WTC11 (cell line): ENCODE measurements at regions not wholly inside any gene's neighbourhood (a gene's known extent, or its start where the extent isn't known, plus 50 kb on each side); places are given as distances from the start of the nearest gene placed in this dataset.
"Not testable (repeated sequence)": the region's sequence is repeated elsewhere in the genome, so short reads cannot be mapped to it uniquely, and the experiment has no call there.

ENCODE experiments used
- AFF4 ChIP-seq: sonication (generic); formaldehyde crosslinking; IDR thresholded peaks from 2 replicates; pipeline ENCODE4 v1.8.1; 2023; ENCODE audit warnings: mild to moderate bottlenecking, missing genetic modification reagents, borderline replicate concordance
- ATF1 ChIP-seq: sonication (generic); formaldehyde crosslinking; IDR thresholded peaks from 2 replicates; pipeline ENCODE4 v1.8.1; 2023; ENCODE audit warnings: mild to moderate bottlenecking, moderate library complexity, missing genetic modification reagents
- CREM ChIP-seq: sonication (generic); formaldehyde crosslinking; IDR thresholded peaks from 2 replicates; pipeline ENCODE4 v1.8.1; 2022; ENCODE audit warnings: mild to moderate bottlenecking, missing genetic modification reagents, moderate library complexity
- ESRRA ChIP-seq: sonication (generic); formaldehyde crosslinking; IDR thresholded peaks from 2 replicates; pipeline ENCODE4 v1.8.1; 2022; ENCODE audit warnings: mild to moderate bottlenecking, missing genetic modification reagents, borderline replicate concordance
- ETV6 ChIP-seq: sonication (generic); formaldehyde crosslinking; IDR thresholded peaks from 2 replicates; pipeline ENCODE4 v1.8.1; 2022; ENCODE audit warnings: mild to moderate bottlenecking, missing genetic modification reagents
- FOXJ3 ChIP-seq: sonication (generic); formaldehyde crosslinking; IDR thresholded peaks from 2 replicates; pipeline ENCODE4 v1.9.0; 2021; ENCODE audit warnings: missing genetic modification reagents, mild to moderate bottlenecking, borderline replicate concordance
- KAT7 ChIP-seq: sonication (generic); formaldehyde crosslinking; IDR thresholded peaks from 2 replicates; pipeline ENCODE4 v1.8.1; 2023; ENCODE audit warnings: missing genetic modification reagents, mild to moderate bottlenecking, borderline replicate concordance
- MLX ChIP-seq: sonication (generic); formaldehyde crosslinking; IDR thresholded peaks from 2 replicates; pipeline ENCODE4 v1.8.1; 2023; ENCODE audit warnings: mild to moderate bottlenecking, missing genetic modification reagents, moderate library complexity
- NFE2L1 ChIP-seq: sonication (generic); formaldehyde crosslinking; IDR thresholded peaks from 2 replicates; pipeline ENCODE4 v1.8.1; 2023; ENCODE audit warnings: missing genetic modification reagents
- NFYB ChIP-seq: sonication (generic); formaldehyde crosslinking; conservative IDR thresholded peaks from 2 replicates; pipeline ENCODE4 v1.8.0; 2022; ENCODE audit warnings: low read depth, missing genetic modification reagents
- PRRX2 ChIP-seq: fragments of 250-450 bp; sonication (Bioruptor Pico); IDR thresholded peaks from 2 replicates; pipeline ENCODE4 v1.8.0; 2021; ENCODE audit warnings: mild to moderate bottlenecking
- ZNF317 ChIP-seq: sonication (generic); formaldehyde crosslinking; IDR thresholded peaks from 2 replicates; pipeline ENCODE4 v1.8.1; 2023; ENCODE audit warnings: low read depth, mild to moderate bottlenecking, moderate library complexity, missing genetic modification reagents, borderline replicate concordance
- TF ChIP-seq, protein P1 (sequence below): fragments of 200-600 bp; IDR thresholded peaks from 2 replicates; pipeline ENCODE4 v1.8.0; 2022; ENCODE audit warnings: antibody characterized with exemption
- TF ChIP-seq, protein P2 (sequence below): sonication (generic); formaldehyde crosslinking; IDR thresholded peaks from 2 replicates; pipeline ENCODE4 v1.8.1; 2023; ENCODE audit warnings: mild to moderate bottlenecking, missing genetic modification reagents, moderate library complexity

DNA sequence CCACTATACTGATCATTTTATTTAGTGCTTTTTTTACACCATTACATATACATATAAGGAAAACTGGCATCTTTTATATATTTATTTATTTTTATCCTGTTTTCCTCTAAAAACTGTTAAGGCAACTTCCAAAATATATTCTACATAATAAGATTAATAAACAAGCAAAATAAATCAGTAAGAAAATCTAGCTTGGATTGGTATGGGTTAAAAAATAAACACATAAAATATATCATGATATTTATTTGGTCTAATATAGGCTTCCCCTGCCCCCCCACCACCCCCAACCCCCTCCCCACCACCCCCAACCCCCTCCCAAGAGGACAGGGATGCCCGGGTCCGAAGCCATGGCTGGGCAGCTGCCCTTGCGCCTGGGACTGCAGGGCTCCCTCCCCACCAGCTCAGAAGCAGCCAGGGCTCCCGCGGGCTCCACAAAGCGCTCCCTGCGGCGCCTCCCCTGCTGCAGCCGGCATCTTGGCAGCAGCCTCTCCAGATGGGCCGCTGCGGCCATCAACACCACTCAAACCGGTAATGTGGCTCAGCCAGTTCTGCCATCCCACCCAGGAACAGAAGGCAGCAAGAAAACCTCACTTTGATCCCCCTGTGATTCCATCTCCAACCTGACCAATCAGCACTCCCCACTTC is 319.3 kb downstream of the SPATA31A6 start:
- not testable (repeated sequence) for TF ChIP-seq PRRX2 (CRISPR knock-in tag); KAT7 (CRISPR knock-in tag); AFF4; ESRRA (CRISPR knock-in tag); FOXJ3 (CRISPR knock-in tag); NFYB (CRISPR knock-in tag); CREM (CRISPR knock-in tag); ZNF317 (CRISPR knock-in tag); ETV6 (CRISPR knock-in tag); MLX (CRISPR knock-in tag); NFE2L1; ATF1 (CRISPR knock-in tag)
- TF ChIP-seq, protein P1, sequence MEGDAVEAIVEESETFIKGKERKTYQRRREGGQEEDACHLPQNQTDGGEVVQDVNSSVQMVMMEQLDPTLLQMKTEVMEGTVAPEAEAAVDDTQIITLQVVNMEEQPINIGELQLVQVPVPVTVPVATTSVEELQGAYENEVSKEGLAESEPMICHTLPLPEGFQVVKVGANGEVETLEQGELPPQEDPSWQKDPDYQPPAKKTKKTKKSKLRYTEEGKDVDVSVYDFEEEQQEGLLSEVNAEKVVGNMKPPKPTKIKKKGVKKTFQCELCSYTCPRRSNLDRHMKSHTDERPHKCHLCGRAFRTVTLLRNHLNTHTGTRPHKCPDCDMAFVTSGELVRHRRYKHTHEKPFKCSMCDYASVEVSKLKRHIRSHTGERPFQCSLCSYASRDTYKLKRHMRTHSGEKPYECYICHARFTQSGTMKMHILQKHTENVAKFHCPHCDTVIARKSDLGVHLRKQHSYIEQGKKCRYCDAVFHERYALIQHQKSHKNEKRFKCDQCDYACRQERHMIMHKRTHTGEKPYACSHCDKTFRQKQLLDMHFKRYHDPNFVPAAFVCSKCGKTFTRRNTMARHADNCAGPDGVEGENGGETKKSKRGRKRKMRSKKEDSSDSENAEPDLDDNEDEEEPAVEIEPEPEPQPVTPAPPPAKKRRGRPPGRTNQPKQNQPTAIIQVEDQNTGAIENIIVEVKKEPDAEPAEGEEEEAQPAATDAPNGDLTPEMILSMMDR: not testable (repeated sequence)
- TF ChIP-seq, protein P2, sequence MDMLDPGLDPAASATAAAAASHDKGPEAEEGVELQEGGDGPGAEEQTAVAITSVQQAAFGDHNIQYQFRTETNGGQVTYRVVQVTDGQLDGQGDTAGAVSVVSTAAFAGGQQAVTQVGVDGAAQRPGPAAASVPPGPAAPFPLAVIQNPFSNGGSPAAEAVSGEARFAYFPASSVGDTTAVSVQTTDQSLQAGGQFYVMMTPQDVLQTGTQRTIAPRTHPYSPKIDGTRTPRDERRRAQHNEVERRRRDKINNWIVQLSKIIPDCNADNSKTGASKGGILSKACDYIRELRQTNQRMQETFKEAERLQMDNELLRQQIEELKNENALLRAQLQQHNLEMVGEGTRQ (CRISPR knock-in tag): not testable (repeated sequence)
